ENCODE measurements at regions not wholly inside any gene's neighbourhood (a gene's known extent, or its start where the extent isn't known, plus 50 kb on each side); places are given as distances from the start of the nearest gene placed in this dataset.

- no peak for DNase-seq (ENCODE audit: low spot score)
- intact Hi-C loops (cut with DNase I): no loop called here
These were observed 63.7 kb upstream of the PSMD7 start for GRCh38 chr16:74232806-74233465.

DNA sequence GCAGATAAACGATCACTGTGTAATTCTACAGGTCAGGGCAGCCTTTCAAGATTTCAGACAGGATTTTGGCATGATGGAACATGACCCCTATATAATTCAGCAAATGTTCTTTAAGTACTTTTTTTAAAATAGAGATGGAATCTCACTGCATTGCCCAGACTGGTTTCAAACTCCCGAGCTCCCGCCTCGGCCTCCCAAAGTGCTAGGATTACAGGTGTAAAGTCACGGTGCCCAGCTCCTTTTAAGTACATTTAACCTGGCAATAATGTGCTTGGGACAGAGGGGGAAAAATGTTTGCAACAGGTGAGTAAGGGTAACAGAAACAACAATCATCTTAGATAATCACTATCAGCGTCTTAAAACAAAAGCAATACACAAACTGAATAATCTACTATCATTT lies 66.5 kb upstream of the PSMD7 start:
- DNase-seq (ENCODE audit: low spot score): no peak
- intact Hi-C loops (cut with DNase I): no loop called here

- intact Hi-C loops (cut with DNase I): no loop called here
- no peak for DNase-seq (ENCODE audit: low spot score)
These were observed 70.2 kb upstream of the PSMD7 start for GRCh38 chr16:74226338-74226954.

DNA sequence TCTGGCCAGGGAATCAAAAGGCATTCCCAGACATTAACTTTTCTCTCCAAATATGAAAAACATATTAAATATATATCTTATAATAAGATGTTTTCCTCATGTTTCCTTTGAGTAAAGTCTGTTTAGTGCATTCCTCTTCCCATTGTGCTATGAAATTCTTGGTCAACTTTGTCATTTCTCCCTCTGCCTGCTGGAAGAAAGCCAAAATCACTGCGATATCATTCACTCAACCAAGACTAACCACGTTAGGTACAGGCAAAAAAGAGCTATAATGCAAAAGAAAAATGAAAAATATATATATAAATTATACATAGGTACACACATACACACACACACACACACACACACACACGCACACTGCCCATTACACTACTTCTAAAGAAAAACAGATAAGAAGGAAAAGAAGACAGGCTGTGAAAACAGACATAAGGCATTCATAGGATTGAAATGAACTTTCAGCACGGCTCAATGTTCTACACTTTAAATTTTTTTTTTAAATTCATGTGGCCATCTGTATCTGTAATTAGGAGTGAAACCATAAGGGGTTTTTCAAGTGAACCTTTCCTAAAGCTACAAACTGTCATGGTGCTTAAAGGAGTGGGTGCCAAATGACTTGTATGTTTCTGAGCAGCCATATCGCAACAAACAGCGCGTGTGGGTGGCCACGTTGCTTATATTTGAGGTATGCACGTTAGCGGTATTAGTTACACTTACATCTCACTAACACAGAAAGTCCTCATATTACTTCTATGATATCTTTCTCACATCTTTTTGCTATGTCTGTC lies 71.6 kb upstream of the PSMD7 start:
- intact Hi-C loops (cut with DNase I): no loop called here
- DNase-seq (ENCODE audit: low spot score): no peak

DNA sequence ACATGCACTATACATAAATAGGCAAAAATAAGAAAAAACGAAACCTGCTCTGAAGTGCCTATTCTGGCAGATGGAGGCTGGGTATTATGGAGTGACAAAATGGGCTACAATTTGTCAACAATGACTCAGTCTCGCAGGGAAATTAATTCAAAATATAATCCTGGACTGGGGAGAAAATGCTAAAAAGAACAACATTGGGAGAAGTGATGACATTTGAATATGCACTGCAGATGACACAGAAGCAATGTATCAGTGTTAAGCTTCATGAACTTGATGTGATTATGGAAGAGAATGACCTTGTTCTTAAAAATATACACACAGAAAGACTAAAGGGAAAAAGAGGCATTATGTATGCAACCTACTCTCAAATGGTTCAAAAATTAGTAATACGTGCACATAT lies 74.8 kb upstream of the PSMD7 start:
- intact Hi-C loops (cut with DNase I): no loop called here
- DNase-seq (ENCODE audit: low spot score): no peak

DNA sequence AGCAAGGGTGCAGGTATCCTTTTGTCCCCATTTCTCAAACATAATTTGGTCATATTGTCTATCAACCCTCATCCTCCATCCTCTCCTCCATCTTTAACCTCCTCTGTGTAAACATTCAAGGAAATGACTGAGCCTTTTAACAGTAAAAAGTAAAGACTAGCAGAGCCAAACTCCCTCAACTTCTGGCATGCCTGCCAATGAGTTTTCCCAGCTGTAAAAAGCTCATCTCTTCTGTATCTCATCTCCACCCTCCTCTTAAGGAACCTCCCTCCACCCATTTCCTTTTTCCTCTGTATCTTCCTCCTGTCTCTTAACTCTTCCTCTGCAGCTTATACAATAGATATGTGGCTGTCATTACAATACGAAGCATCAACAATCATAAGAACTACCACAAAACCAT lies 76.9 kb upstream of the PSMD7 start:
- intact Hi-C loops (cut with DNase I): loop anchor here in 1 of 2 donors (5.0 kb wide), 1 partner anchor 852 kb away; no protein-coding TSS in a partner anchor
- DNase-seq (ENCODE audit: low spot score): no peak

- intact Hi-C loops (cut with DNase I): loop anchor here in 1 of 2 donors (5.0 kb wide), 1 partner anchor 852 kb away; no protein-coding TSS in a partner anchor
- no peak for DNase-seq (ENCODE audit: low spot score)
These were observed 77.7 kb upstream of the PSMD7 start for GRCh38 chr16:74218871-74219270.

DNA sequence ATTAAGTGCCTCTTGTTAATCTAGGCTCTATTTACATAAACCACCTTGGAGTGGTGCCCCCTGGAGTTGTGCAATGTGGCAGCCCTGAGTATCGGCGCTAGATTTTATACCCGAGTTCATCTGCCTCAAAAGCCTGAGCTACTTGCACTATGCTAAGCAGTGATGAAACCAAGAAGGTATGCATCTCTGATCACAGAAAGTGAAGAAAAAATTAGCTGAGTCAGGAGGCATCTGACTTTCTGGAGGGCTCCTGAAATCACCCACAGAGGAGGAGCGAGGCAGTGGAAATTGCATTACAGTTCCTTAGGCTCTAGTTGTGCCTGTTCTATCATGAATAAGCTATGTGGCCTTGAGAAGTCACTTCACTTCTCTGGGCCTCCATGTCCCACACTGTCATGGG lies 80.3 kb upstream of the PSMD7 start:
- DNase-seq (ENCODE audit: low spot score): no peak

DNA sequence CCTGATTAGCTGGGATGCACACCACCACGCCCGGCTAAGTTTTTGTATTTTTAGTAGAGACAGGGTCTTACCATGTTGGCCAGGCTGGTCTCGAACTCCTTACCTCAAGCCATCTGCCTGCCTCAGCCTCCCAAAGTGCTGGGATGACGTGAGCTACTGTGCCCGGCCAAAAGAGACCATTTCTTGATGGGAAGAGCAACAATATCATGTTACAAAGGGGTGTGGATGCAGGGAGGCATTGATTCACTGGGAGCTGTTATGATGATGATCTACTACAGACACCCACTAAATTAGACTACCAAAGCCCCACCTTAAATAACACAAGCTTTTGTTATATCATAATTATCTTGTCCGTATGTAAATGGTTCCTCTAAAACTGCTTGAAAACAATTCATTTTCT lies 81.4 kb upstream of the PSMD7 start:
- intact Hi-C loops (cut with DNase I): loop anchor here in 1 of 2 donors (5.0 kb wide), 1 partner anchor 848 kb away; no protein-coding TSS in a partner anchor
- DNase-seq (ENCODE audit: low spot score): no peak

More for the DNA sequence above, 80.3 kb upstream of the PSMD7 start:
- intact Hi-C loops (cut with DNase I): loop anchor here in 1 of 2 donors (5.0 kb wide), 1 partner anchor 849 kb away; no protein-coding TSS in a partner anchor

DNA sequence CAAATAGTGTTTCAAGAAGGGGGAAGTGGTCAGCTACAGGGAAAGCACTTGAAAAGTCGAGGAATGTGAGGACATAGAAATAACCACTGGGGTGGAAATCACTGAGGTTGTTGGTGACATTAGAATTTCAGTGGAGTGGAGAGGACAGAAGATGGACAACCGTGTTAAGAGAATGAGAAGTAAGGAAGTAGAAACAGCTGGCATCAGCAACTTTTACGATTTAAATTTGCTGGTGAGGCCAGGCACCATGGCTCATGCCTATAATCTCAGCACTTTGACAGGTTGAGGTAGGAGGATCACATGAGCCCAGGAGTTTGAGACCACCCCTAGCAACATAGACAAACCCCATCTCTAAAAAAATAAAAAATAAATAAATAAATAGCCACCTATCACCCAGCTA lies 83.2 kb upstream of the PSMD7 start:
- intact Hi-C loops (cut with DNase I): no loop called here
- DNase-seq (ENCODE audit: low spot score): no peak

- no peak for DNase-seq (ENCODE audit: low spot score)
- intact Hi-C loops (cut with DNase I): no loop called here
These were observed 86.4 kb upstream of the PSMD7 start for GRCh38 chr16:74210245-74210644.

GRCh38 chr16:74202009-74202408 lies 94.6 kb upstream of the PSMD7 start:
- intact Hi-C loops (cut with DNase I): no loop called here
- DNase-seq (ENCODE audit: low spot score): no peak

GRCh38 chr16:74201576-74201975 lies 95.0 kb upstream of the PSMD7 start:
- no peak for DNase-seq (ENCODE audit: low spot score)
- intact Hi-C loops (cut with DNase I): no loop called here

DNA sequence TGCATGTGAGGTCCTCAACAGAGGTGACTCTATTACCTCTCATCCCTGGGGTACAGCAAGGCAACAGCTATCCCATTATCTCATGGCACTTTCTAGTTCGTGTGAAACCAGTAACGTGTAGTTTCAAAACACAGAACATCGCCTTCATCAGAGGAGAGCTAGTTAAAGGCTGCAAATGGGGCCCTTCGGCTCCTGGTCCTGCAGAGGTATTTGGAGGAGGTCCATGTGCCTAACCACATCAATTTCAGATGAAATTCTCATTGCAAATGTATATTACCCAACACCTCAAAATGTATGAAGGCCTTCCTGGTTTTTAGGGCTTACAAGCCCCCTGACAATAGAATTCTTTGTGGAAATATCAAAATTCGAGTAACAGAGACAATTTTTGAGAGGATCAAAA lies 95.7 kb upstream of the PSMD7 start:
- intact Hi-C loops (cut with DNase I): no loop called here
- no peak for DNase-seq (ENCODE audit: low spot score)

- intact Hi-C loops (cut with DNase I): no loop called here
- no peak for DNase-seq (ENCODE audit: low spot score)
These were observed 96.8 kb upstream of the PSMD7 start for GRCh38 chr16:74199842-74200124.

- no peak for DNase-seq (ENCODE audit: low spot score)
- intact Hi-C loops (cut with DNase I): no loop called here
These were observed 97.4 kb upstream of the PSMD7 start for GRCh38 chr16:74199066-74199841.

DNA sequence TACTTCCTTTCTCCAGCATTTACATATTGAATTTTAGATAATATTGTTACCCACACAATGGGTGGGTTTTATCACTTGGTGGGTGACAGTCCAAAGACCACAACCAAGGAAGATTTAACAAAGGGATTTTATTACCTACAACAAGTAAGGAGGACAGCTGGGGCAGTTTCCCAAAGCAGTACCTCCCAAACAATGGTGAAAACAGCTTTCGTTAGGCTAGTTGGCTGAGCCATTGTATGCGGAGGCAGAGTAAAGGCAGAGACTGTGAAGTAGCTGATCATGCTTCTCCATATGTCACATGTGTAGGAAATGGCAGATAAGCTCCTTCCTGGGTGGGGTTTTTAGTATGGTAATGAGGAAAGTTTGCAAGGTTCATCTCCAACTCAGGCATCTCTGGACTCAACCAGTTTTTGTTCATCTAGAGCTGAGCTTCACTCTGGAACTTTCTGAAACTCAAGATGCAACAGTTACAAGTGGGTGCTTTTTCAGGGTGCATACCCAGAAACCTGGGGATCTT lies 104.3 kb upstream of the PSMD7 start:
- no peak for DNase-seq (ENCODE audit: low spot score)
- intact Hi-C loops (cut with DNase I): no loop called here

DNA sequence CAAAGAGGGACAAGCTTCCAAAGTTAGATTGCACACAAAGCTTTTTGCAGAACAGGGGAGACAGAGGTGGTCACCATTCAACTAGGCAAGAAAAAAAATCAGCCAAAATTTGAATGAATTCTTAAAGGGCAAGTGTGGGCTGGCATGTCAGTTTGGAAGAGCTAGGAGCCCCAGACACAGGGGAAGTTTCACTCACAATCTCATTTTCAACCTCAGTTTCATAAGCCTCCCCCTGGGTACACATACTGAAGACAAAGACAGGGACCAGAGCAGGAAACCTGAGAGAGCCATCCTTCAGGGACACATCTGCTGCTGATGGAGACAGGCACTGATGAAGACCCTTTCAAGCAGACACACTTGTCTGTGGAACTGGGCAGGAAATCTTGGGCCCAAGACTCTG lies 106.3 kb upstream of the PSMD7 start:
- intact Hi-C loops (cut with DNase I): no loop called here
- DNase-seq (ENCODE audit: low spot score): no peak

- no peak for DNase-seq (ENCODE audit: low spot score)
- intact Hi-C loops (cut with DNase I): no loop called here
These were observed 107.8 kb upstream of the PSMD7 start for GRCh38 chr16:74188856-74189255.

DNA sequence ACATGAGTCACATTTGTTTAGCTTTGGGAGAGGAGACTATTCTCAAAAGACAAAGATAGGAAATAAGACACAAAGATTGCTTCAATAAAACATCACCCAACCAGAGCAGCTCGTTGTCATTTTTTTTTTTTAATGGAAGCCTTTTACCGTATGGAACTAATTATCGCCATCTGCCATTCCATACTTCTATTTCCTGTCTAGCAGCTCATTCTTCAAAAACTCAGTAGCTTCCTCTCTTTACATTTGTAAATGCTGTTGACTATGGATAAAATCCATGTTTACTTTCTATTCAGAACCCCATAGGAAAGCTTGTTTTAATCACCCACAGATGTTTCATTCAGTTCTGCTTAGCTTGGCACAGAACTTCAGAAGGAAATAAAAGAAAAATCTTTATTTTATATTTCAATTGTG lies 110.0 kb upstream of the PSMD7 start:
- intact Hi-C loops (cut with DNase I): no loop called here
- no peak for DNase-seq (ENCODE audit: low spot score)

Measured in posterior vena cava (tissue), 2 donors.